ENCODE measurements at regions not wholly inside any gene's neighbourhood (a gene's known extent, or its start where the extent isn't known, plus 50 kb on each side); places are given as distances from the start of the nearest gene placed in this dataset.

DNA sequence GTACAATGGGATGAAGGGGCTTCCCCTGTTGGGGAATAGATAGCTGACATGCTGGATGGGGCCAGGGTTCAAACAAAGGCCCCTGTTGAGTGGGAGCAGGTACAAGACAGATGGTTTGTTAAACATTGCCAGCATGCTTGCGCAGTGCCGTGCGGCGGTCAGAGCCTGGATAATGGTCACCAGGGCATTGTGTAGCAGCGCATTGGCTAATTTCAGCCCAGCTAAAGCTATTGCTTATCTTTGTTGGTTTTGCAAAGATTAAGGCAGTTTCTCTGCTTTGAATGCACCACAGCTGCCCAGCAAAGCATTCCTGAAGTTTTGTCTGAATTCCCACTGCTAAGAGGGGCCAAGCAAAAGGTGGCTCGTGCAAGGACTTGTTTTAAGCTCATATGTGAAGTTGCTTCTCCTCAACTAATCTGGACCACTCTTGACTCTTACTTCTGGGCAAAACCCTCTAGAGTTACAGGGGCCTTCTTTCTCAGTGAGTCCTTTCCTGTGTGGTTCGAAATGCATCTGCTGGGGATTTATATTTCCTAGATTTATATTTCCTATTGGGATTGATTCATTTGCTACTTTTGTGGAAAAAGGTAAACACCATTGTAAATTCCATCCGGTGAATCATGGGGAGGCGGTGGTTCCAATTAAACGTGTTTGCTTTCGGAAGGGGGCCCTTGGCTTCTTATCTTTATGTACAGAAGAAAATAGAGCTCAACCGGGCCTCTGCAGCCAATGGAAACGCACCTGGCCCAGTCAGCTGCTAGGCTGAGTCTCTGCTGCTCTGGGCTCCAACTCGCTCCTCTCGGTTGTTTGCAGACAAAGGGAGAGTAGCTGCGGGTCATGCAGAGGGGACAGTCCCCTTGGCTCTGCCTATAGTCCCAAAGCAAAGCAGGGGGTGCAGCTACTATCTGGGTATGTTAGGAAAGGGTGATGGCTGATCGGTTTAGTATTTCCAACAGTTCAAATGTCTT, 72.1 kb downstream of the FOXA2 start:
- Mint-ChIP-seq H3K27me3 (ENCODE audit: low read depth) (no peaks in the 10 kb centered on the region), H3K36me3 (ENCODE audit: insufficient read depth) (no peaks in the 10 kb centered on the region), H3K4me1 (ENCODE audit: low read depth) (no peaks in the 10 kb centered on the region), H3K4me3 (no peak overlapping the region), H3K9me3 (no peaks in the 10 kb centered on the region)
- ATAC-seq (no peak), DNase-seq (no peak)

DNA sequence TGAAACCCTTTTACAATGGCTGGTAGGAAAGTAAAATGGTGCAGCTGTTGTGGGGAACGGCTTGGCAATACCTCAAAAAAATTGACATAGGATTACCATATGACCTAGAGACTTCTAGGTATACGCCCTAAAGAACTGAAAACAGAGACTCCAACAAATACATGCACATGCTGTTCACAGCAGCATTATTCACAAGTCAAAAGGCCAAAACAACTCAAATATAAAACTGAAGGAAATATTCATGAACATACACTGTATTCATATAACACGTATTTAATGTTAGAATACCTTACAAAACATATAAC, 74.6 kb downstream of the FOXA2 start:
- Mint-ChIP-seq H3K4me3 (no peak overlapping the region), H3K27me3 (ENCODE audit: low read depth) (no peaks in the 10 kb centered on the region), H3K9me3 (no peaks in the 10 kb centered on the region), H3K4me1 (ENCODE audit: low read depth) (no peaks in the 10 kb centered on the region), H3K36me3 (ENCODE audit: insufficient read depth) (no peaks in the 10 kb centered on the region)
- ATAC-seq (no peak), DNase-seq (no peak)

DNA sequence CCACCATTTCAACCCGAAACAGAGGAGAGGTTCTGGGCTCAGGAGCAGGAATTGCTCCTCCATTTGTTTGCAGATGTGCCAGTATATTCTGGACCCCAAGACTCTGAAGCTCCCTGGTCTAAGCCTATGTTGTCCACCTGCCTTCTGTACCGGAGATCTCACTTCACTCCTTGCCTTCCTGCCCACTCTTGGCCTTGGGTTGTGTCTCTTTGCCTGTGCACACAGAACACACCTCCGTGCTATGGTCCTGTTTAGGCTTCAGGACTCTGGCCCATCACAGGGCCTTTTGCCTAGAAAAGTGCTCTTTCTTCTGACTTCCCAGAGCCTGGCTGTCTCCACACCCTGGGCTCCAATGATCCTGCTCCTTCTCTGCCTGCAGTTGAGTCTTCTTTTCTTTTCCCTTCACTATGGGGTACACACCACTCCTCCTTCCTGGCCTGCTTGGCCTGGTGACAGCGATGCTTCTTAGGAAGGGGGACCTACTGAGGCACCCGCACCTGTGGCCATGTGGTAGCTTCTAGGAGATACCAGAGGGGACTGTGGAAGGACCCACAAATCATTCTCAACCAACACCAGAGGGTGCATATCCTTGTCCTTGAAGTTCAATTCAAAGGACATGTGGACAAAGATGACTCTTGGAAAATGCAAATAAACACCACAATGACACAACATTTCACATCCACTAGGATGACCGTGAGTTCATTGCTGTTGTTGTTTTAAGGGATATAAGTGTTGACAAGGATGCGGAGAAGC, 75.1 kb downstream of the FOXA2 start:
- Mint-ChIP-seq H3K36me3 (ENCODE audit: insufficient read depth) (no peaks in the 10 kb centered on the region), H3K4me1 (ENCODE audit: low read depth) (no peaks in the 10 kb centered on the region)

DNA sequence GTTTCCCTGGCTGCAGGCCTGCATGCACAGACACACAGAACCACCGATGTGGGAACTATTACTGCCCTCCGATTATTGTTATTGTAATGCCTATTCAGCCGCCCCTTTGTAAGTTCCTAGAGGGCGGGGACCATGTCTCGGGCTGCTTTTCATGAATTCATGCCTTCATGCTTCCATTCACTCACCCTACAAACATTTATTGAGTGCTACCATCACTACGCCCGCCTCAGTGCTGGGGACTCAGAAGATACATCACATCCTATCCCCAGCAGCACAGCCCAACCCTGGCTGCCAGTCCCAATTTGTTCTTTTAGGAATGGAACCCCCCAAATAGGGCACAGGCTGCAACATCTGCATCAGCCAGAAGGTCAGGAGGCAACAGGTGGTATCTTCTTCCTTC, 75.9 kb downstream of the FOXA2 start:
- no peaks in the 10 kb centered on the region for H3K4me1 Mint-ChIP-seq (ENCODE audit: low read depth)
- ATAC-seq, result no peak
- H3K36me3 Mint-ChIP-seq (ENCODE audit: insufficient read depth), result no peaks in the 10 kb centered on the region
- H3K4me3 Mint-ChIP-seq, result no peak overlapping the region
- no peak for DNase-seq
- H3K9me3 Mint-ChIP-seq, result no peaks in the 10 kb centered on the region
- H3K27me3 Mint-ChIP-seq (ENCODE audit: low read depth), result no peaks in the 10 kb centered on the region

More for the DNA sequence above, 75.1 kb downstream of the FOXA2 start:
- Mint-ChIP-seq H3K27me3 (ENCODE audit: low read depth) (no peaks in the 10 kb centered on the region), H3K4me3 (no peak overlapping the region), H3K9me3 (no peaks in the 10 kb centered on the region)
- no peak for DNase-seq
- ATAC-seq, result no peak

DNA sequence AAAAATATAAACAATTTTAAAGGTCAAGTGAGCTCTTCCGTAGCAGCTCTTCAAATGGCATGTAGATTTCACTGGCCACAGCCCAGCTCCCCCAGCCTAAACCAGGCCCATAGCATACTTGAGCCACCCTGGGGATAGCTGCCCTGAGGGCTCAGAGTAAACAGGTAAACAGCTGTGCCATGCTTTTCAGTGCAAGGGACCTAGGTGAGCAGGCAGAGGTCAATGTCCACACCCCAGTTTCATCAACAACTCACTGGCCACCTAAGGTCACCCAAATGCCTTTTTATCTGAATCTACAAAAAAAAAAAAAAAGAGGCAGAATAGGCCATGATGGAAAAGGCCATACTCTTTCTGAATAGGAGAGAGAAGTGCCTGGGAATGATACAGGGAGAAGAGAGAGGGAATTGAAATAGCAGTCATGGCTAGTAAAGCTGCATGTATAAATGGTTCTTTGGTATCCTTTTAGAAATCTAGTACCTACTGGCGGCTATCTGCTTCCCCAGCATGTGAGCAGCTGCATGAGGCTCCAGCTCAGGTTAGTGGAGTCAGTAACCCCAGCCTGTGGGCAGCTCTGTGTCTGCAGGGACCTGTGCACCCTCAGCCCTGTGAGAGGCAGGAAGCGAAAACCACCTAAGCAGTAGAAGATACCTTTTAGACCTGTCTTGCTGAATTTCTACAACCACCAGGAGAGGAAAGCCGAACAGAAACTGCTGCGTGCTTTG, 77.0 kb downstream of the FOXA2 start:
- H3K4me3 Mint-ChIP-seq, result no peak overlapping the region
- H3K4me1 Mint-ChIP-seq (ENCODE audit: low read depth), result no peaks in the 10 kb centered on the region
- no peaks in the 10 kb centered on the region for H3K36me3 Mint-ChIP-seq (ENCODE audit: insufficient read depth)
- H3K9me3 Mint-ChIP-seq, result no peaks in the 10 kb centered on the region
- H3K27me3 Mint-ChIP-seq (ENCODE audit: low read depth), result no peaks in the 10 kb centered on the region
- no peak for ATAC-seq
- DNase-seq, result no peak

DNA sequence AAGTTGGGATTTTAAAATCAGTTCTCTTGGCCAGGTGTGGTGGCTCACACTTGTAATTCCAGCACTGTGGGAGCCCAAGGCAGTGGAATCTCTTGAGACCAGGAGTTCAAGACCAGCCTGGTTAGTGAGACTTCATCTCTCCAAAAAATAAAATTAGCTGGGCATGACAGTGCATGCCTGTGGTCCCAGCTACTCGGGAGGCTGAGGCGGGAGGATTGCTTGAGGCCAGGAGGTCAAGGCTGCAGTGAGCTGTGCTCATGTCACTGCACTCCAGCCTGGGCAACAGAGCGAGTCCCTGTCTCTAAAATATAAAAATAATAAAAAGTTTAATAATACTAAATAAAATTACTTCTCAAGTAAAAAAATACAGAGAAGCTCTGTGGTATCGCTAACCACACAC, 77.5 kb downstream of the FOXA2 start:
- Mint-ChIP-seq H3K4me1 (ENCODE audit: low read depth) (no peaks in the 10 kb centered on the region), H3K9me3 (no peaks in the 10 kb centered on the region), H3K4me3 (no peak overlapping the region), H3K27me3 (ENCODE audit: low read depth) (no peaks in the 10 kb centered on the region), H3K36me3 (ENCODE audit: insufficient read depth) (no peaks in the 10 kb centered on the region)
- ATAC-seq (no peak), DNase-seq (no peak)

DNA sequence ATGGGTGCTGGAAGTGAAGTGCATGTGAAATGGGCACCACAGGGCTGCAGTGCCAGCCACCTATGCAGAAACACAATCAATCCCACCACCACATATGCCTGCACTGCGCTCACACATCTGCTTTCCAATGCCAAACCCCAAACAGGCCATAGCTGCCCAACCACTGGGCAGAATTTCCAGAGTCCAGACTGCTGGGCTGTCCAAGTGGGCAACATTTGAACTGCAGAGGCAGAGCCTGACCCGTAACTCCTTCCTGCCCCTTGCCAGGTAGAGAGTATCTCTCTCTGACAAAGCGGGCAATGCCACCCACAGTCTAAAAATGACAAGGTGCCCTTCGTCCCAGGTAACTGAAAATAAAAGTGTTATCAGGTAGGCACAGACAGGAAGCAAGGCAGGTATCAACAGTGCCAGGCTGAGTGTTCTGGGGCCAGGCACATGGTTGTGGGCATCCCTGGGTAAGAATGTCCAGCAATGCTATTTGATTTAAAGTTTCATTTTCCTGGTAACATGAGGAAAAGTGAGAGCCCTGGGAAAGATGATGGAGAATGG, 79.5 kb downstream of the FOXA2 start:
- Mint-ChIP-seq H3K4me1 (ENCODE audit: low read depth) (no peaks in the 10 kb centered on the region), H3K27me3 (ENCODE audit: low read depth) (no peaks in the 10 kb centered on the region), H3K4me3 (no peak overlapping the region), H3K36me3 (ENCODE audit: insufficient read depth) (no peaks in the 10 kb centered on the region), H3K9me3 (no peaks in the 10 kb centered on the region)
- ATAC-seq (no peak), DNase-seq (no peak)

DNA sequence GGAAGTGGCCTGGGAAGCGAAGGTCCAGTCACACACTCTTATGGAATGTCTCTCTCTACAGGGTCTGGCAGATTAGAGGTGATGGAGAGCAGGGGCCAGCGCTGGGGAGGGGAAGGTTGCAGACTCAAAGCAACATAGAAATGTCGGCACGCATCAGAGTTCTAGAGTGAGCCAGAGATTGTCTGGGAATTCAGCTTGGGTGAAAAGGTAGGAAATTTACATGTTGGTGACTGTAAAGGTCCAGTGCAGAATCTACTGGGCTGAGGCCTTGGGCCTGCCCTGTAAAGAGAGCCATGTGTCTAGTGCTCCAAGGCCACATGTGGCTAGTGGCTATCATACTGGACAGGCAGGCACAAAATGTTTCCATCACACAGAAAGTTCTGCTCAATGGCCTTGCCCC, 80.8 kb downstream of the FOXA2 start:
- Mint-ChIP-seq H3K4me1 (ENCODE audit: low read depth) (no peaks in the 10 kb centered on the region), H3K36me3 (ENCODE audit: insufficient read depth) (no peaks in the 10 kb centered on the region), H3K9me3 (no peaks in the 10 kb centered on the region), H3K4me3 (no peak overlapping the region), H3K27me3 (ENCODE audit: low read depth) (no peaks in the 10 kb centered on the region)
- ATAC-seq, result no peak
- no peak for DNase-seq

DNA sequence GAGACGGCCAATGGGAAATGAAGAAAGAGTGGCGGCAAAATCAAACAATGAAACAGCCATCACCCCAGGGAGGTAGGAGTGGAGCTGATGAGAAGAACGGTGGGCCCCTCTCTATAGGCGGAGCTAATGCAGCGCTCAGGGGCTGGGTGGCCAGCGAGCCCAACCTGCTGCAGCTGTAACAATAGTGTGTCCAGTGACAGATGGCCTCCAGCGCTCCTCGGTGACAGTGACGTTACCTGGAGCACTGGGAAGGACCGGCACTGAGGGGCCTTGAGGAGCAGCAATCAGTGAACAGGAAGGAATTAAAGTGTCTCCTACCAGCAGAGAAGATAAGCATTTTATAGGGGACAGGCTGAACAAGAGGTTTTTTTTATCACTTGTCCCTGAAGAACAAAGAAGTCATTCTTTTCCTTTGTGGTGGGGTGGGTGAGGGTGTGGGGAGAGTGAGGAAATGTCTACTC, 81.6 kb downstream of the FOXA2 start:
- no peaks in the 10 kb centered on the region for H3K27me3 Mint-ChIP-seq (ENCODE audit: low read depth)
- H3K4me1 Mint-ChIP-seq (ENCODE audit: low read depth), result no peaks in the 10 kb centered on the region
- DNase-seq (no peak), ATAC-seq (no peak)
- H3K9me3 Mint-ChIP-seq, result no peaks in the 10 kb centered on the region
- H3K4me3 Mint-ChIP-seq, result no peak overlapping the region
- H3K36me3 Mint-ChIP-seq (ENCODE audit: insufficient read depth), result no peaks in the 10 kb centered on the region

DNA sequence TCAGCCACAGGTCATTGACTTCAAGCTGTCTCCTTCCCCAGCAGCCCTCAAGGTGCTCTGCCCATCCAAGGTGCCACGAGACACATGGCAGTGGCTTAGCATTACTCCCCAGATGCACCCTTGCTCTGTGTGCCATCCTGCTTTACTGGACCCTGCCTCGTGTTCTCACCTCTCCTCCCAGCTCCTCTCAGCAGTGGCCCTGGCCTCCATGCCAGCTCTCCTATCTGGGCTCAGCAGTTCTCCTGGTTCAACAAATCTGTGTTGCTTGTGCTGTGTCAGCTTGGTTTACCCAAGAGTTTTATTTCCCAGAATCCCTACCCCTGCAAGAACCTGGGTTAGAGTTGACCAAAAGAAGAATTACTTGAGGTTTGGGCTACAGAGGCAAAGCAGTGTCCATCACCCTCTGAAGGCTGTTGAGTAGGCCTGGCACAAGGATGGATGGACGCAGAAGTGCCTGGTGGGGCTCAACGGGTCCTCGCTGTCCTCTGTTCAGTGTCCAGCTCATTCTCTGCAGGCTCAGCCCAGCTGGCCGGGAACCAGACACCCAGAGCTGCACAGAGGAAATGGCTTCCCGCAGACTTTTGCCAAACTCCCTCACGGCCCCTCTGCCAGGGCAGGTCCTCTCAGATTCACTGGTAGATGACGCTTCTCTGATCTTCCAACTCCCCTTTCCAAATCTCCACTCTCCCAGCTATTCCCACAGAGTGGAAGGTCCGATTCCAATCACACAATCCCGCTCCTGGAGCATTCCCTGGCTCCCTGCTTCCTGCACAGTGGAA, 82.6 kb downstream of the FOXA2 start:
- DNase-seq (no peak), ATAC-seq (no peak)
- Mint-ChIP-seq H3K4me1 (ENCODE audit: low read depth) (no peaks in the 10 kb centered on the region), H3K36me3 (ENCODE audit: insufficient read depth) (no peaks in the 10 kb centered on the region), H3K27me3 (ENCODE audit: low read depth) (no peaks in the 10 kb centered on the region), H3K4me3 (no peak overlapping the region), H3K9me3 (peaks cover 4% of the 10 kb centered on the region)

DNA sequence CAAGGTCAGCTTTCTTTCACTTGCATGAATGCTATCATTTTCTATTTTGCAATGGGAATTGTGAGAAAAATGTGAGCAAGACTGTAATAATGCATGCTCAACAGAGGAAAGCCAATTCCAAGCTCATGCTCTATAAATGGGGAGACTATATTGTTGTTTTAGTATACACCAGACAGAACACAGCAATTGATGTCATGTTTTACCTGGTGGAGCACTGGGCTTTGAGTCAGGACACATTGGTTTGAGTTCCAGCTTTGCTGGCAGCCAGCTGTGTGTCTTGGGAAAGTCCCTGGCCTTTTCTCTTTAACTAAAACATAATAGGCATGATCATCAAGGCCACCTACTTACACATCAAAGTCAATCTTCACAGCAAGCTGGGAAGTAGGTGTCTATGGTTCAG, 83.3 kb downstream of the FOXA2 start:
- no peak for ATAC-seq
- Mint-ChIP-seq H3K36me3 (ENCODE audit: insufficient read depth) (no peaks in the 10 kb centered on the region), H3K9me3 (peaks cover 4% of the 10 kb centered on the region), H3K4me1 (ENCODE audit: low read depth) (no peaks in the 10 kb centered on the region), H3K27me3 (ENCODE audit: low read depth) (no peaks in the 10 kb centered on the region), H3K4me3 (no peak overlapping the region)
- DNase-seq, result no peak

DNA sequence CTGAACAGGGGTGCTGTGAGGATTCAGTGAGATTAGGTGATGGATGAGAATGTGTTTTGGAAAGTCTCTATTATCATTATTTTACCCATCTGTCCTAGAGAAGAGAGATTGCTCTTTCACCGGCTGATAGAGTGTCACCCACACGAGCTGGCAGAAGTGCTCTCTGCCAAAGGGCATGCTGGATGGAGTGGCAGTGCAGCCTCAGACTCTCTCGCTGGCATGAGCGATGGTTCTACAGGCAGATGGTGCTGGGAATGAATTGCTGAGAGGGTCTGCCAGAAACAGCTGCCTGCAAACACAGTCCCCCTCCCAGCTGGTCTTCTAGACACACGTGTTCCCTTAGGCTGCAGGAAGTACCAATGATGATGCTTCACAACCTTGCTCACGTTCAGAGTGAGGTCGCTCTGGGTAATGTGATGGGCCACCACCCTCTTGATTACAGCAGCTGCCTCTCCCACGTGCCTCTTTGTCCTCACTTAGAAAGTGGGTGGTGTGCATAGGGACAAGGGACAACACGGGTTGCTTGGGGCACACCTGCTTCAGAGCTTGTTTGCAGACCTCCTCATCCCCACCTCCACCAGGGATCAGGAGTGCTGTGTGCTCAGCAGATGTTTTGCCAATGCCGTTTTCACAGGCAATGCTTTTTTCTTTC, 84.7 kb downstream of the FOXA2 start:
- no peaks in the 10 kb centered on the region for H3K4me1 Mint-ChIP-seq (ENCODE audit: low read depth)
- DNase-seq (no peak), ATAC-seq (no peak)
- H3K36me3 Mint-ChIP-seq (ENCODE audit: insufficient read depth), result no peaks in the 10 kb centered on the region
- no peak overlapping the region for H3K4me3 Mint-ChIP-seq
- H3K9me3 Mint-ChIP-seq, result peaks cover 4% of the 10 kb centered on the region
- H3K27me3 Mint-ChIP-seq (ENCODE audit: low read depth), result no peaks in the 10 kb centered on the region

DNA sequence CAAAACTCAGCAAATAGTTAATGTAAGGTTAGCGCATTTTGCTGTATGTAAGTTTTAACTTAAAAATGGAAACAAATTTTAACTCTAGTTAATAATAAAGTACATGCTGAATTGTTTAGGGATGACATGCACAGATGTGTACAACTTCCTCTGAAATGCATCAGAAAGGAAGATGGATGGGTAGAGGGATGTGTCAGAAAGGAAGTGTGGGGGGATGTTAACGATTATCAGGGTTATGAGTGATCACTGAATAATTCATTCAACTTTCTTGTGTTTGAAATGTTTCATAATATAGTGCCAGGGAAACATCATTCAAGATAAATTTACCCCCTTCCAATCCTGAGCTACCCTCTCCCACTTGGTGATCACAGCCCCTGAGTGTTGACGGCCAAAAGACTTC, 87.6 kb downstream of the FOXA2 start:
- Mint-ChIP-seq H3K27me3 (ENCODE audit: low read depth) (no peaks in the 10 kb centered on the region), H3K4me3 (no peak overlapping the region), H3K4me1 (ENCODE audit: low read depth) (no peaks in the 10 kb centered on the region), H3K36me3 (ENCODE audit: insufficient read depth) (no peaks in the 10 kb centered on the region), H3K9me3 (peaks cover 4% of the 10 kb centered on the region)
- DNase-seq, result no peak
- no peak for ATAC-seq

Measured in activated T-cell treated with anti-CD3 and anti-CD28 coated beads, Interleukin-2, amount 50 U/mL, for 4 hours (primary cell).